ENCODE measurements at regions not wholly inside any gene's neighbourhood (a gene's known extent, or its start where the extent isn't known, plus 50 kb on each side); places are given as distances from the start of the nearest gene placed in this dataset.
"Not testable (repeated sequence)": the region's sequence is repeated elsewhere in the genome, so short reads cannot be mapped to it uniquely, and the experiment has no call there.

- not testable (repeated sequence) for DNase-seq (ENCODE audit: low read depth, low spot score)
These were observed 667.1 kb downstream of the PRIM2 start for GRCh38 chr6:57984575-57984974.

- DNase-seq (ENCODE audit: low read depth, low spot score), result not testable (repeated sequence)
These were observed 668.3 kb downstream of the PRIM2 start for GRCh38 chr6:57985734-57986133.

GRCh38 chr6:57986584-57986983 is 669.2 kb downstream of the PRIM2 start:
- DNase-seq (ENCODE audit: low read depth, low spot score), result not testable (repeated sequence)

GRCh38 chr6:57989520-57990080 is 672.2 kb downstream of the PRIM2 start:
- DNase-seq (ENCODE audit: low read depth, low spot score), result not testable (repeated sequence)

GRCh38 chr6:57998858-57999619 is 681.6 kb downstream of the PRIM2 start:
- not testable (repeated sequence) for DNase-seq (ENCODE audit: low read depth, low spot score)

GRCh38 chr6:58000233-58000632 is 682.8 kb downstream of the PRIM2 start:
- DNase-seq (ENCODE audit: low read depth, low spot score), result not testable (repeated sequence)

GRCh38 chr6:58003417-58004167 is 686.2 kb downstream of the PRIM2 start:
- DNase-seq (ENCODE audit: low read depth, low spot score), result not testable (repeated sequence)

GRCh38 chr6:58007334-58008000 is 690.0 kb downstream of the PRIM2 start:
- not testable (repeated sequence) for DNase-seq (ENCODE audit: low read depth, low spot score)

- not testable (repeated sequence) for DNase-seq (ENCODE audit: low read depth, low spot score)
These were observed 690.5 kb downstream of the PRIM2 start for GRCh38 chr6:58008001-58008335.

GRCh38 chr6:58011954-58012600 is 694.6 kb downstream of the PRIM2 start:
- DNase-seq (ENCODE audit: low read depth, low spot score), result not testable (repeated sequence)

- DNase-seq (ENCODE audit: low read depth, low spot score), result not testable (repeated sequence)
These were observed 699.2 kb downstream of the PRIM2 start for GRCh38 chr6:58016614-58017013.

- not testable (repeated sequence) for DNase-seq (ENCODE audit: low read depth, low spot score)
These were observed 710.8 kb downstream of the PRIM2 start for GRCh38 chr6:58028188-58028587.

GRCh38 chr6:58038213-58038612 is 720.8 kb downstream of the PRIM2 start:
- DNase-seq (ENCODE audit: low read depth, low spot score), result not testable (repeated sequence)

GRCh38 chr6:58046584-58046983 is 729.2 kb downstream of the PRIM2 start:
- not testable (repeated sequence) for DNase-seq (ENCODE audit: low read depth, low spot score)

- not testable (repeated sequence) for DNase-seq (ENCODE audit: low read depth, low spot score)
These were observed 730.0 kb downstream of the PRIM2 start for GRCh38 chr6:58047389-58047788.

- DNase-seq (ENCODE audit: low read depth, low spot score), result not testable (repeated sequence)
These were observed 730.4 kb downstream of the PRIM2 start for GRCh38 chr6:58047865-58048264.

- DNase-seq (ENCODE audit: low read depth, low spot score), result not testable (repeated sequence)
These were observed 738.2 kb downstream of the PRIM2 start for GRCh38 chr6:58055465-58056176.

- DNase-seq (ENCODE audit: low read depth, low spot score), result not testable (repeated sequence)
These were observed 742.3 kb downstream of the PRIM2 start for GRCh38 chr6:58059701-58060100.

GRCh38 chr6:58063542-58063941 is 746.1 kb downstream of the PRIM2 start:
- DNase-seq (ENCODE audit: low read depth, low spot score), result not testable (repeated sequence)

GRCh38 chr6:58067867-58068548 is 750.6 kb downstream of the PRIM2 start:
- DNase-seq (ENCODE audit: low read depth, low spot score), result not testable (repeated sequence)
